ENCODE measurements at regions not wholly inside any gene's neighbourhood (a gene's known extent, or its start where the extent isn't known, plus 50 kb on each side); places are given as distances from the start of the nearest gene placed in this dataset.

DNA sequence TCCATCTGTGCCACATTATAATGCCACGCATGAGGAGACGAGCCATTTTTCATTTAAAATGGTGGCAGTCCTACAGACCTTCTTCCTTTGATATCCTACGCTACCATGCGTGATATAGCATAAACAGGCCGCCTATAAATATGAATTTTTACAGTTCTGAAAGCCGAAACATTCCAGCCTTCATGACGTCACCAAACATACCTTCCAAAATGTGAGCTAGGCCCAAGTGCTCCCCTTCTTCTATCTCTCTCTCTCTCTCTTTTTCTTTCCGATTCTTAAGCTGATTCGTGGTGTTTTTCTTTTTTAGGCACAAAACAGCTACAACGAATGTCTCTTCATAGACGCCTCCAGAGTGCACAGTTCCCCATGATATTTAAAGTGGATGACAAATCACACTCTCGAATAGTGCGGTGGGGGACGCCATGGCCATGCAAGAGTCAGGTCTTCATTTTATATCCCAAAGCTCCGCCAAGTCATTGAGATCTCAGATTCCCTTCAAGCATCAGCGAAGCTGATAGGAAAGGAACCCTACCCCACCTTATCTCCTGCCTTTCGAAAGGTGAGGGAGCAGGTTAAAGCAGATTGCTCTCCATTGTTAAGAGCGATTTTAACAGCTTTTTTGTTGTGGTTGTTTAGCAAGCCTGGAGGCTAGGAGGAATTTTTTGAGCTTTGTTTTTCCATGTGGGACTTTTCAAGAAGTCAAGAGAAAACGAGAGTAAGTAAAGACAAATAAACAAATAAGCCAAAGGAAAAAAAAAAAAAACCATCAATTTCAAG lies 436.3 kb downstream of the CMPK2 start:
- no peak for DNase-seq

DNA sequence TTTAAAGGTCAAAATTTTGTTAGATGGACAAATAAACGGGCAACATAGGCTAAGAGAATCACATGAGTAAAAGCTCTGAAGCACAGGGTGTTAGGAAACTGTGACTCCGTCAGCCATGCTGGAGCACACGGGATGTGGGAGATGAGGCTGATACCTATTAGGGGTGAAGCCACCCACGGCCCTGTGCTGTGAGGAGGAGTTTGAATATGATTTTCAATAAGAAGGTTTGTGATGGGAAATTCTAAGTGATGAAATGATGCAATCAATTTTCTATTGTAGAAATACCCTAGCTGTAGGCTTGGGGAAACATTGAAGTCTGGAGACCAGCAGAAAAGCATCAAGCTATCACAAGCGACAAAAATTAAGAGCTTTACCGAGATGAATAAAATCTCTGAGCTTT lies 431.3 kb downstream of the CMPK2 start:
- no peak for DNase-seq

DNA sequence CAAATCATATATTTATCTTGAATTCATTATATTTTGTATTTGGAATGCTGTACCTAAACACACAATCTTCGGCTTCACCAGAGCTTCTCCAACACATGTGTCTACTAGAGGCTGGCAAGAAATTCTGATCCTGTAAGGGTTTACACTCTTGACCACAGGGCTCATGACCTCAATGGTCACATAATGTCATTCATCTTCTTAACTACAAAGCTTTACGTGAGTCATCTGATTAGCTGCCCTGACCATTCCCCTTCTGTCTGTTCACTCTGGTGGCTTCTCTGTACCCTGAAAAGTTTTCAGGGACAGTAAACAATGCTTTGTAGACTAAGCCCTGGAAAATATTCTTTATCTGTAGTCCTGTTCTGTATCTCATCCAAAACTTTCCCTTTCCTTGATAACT lies 423.9 kb downstream of the CMPK2 start:
- DNase-seq: no peak

DNA sequence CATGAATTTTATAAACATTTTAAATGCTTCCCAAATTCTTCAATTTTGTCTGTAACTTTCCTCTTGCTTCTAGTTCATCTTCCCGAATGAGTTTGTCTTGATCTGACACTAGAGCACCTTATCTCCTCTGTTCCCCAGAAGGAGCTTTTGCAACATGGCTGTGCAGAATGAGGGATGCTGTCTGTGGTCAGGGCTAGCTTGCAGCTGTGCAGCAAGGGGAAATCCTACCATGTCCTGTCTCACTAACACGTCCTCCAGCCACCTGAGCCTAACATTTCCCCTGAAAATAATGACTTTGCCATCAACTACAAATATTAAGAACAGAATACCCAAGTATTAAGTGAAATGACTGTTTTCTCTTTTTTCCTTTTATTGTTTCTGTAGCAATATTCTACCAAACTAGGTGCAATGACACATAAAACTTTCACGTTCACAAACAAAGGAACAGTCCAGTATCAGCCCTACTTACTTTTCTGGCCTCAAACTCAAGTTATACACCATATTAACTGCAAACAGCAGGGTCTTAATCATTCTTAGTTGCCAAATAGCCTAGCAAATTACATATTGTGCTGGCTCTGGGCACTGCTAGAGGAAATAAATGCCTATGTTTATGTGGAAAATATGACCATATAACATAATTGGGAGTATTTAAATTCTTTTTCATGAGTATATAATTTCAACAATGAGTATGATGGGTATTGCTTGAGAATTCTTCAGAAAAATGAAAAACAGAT lies 423.3 kb downstream of the CMPK2 start:
- DNase-seq: no peak

DNA sequence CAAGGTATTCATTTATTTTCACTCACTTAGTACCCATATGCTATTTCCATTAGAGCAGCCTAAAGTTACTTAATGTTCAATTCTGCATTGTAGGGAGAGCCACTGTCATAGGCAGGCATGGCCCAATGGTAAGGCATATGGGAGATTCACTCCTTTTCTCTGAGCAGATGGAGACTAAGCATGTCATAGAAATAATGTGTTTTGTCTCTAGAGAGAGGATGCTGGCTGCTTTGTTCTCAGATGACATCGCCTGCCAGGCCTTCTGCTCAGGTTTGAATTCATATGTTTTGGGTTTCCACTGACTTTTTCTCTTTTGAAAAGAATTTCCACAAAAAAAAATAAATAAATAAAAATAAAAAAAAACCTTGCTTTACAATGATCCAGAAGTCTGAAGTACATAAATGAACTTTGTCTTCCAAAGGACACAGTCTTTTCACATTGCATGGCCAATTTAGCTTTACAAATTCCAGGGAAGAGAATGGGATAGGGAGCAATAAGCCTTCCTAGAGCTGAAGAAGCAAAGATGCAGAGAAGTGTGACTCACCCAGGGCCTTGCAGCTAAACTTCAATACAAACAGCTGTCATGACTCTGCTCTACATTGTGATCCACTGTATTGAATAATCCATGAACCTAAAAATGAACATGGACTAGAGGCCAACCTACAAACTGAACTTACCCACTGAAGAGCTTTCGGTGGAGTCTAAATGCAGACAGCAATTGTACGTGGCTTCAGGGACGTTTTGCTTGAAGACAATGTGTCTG lies 422.5 kb downstream of the CMPK2 start:
- no peak for DNase-seq

DNA sequence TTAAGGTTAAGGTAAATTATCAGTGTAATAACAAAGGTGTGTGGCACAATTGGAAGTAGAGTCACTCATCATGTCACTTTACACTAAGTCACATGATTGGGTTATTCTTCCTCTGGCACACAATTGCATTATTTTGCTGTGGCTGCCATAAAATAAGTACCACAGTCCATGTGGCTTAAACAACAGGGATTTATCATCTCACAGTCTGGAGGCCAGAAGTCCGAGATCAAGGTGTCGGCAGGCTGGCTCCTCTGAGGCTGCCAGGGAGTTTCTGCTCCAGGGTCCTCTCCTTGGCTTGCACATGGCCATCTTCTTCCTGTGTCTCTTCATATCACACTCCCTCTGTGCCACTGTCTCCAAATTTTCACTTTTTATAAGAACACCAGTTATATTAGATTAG lies 421.2 kb downstream of the CMPK2 start:
- DNase-seq: no peak

DNA sequence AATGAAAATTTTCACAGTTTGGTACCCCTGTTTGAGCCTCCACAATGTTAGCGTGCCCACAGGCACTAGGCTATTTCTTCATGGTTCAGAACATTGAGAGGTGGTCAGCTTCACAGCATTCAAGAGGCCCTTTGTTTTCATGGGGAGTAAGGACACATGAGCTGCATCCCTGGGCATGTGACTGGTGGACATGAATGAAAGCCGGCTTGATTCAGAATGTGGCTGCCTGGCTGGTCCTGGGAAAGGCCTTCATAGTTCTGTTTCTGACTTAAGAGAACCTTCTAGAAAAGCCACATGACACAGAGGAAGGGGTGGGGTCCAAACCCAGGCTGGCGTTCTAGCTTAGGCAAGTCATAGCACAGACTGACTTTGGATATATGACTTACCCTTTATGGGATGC lies 420.6 kb downstream of the CMPK2 start:
- DNase-seq: no peak

DNA sequence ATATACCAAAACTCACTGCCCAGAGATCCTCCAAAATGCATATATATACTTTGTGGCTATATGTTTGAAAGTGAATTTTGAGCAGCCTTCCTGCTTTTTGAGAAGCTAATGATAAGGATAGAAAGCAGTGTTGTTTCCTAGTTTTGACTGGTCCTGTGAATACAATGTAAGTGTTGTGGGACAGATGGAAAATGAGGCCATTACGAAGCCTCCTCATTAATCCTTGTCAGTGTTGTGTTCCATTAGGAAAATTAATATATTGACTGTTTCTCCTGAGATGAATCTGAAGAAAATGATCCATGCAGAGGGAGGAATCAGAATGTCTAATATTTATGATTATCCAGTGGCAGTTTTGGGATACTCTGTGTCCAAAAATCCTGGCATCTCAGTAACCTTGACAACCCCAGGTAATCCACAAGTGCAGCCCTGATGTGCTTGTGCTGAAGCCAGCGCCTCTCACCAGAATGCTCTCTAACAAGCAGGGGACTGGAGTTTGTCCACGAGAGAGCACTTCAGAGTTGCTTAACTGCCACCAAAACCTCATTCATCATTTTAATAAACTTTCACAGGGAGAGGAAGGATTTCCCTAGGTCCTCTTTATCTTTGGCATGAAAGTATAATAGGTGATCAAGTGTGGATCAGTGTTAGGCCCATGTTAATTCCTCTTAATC lies 418.6 kb downstream of the CMPK2 start:
- no peak for DNase-seq

DNA sequence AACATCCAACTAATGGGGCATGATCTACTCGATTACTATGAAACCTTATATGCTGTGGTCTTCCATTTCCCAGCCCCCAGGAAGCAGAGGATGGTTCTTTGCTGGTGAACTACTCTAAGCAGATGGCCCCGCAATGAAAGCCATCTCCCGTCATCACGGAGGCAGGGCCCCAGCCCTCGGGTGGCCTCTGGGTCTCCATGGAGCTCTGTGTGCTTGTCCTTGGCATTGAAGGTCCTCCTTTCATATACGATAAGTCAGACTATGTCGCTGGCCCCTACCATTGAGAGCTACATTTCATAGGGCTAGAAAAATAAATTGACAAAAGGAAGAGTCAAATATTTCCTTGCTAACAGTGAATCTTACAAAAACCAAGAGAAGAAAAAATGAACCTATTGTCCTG lies 416.8 kb downstream of the CMPK2 start:
- no peak for DNase-seq

DNA sequence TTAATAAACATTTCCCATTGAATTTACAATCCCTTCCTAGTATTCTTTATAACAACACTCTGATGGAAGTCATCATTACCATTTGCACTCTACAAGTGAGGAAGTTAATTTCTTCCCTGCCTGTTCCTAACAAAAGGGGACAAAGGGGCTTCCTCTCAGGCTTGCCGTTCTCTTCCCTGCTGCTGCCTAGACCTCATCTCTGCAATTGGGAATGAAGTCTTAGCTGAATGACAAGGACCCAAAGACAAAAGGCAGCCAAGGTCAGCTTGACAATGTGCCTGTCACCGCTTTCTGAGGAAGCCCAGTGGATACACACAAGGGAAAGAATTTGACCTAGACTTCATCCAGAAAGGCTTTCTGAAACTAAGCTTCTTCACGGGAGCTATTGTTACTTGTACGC lies 416.4 kb downstream of the CMPK2 start:
- DNase-seq: no peak

DNA sequence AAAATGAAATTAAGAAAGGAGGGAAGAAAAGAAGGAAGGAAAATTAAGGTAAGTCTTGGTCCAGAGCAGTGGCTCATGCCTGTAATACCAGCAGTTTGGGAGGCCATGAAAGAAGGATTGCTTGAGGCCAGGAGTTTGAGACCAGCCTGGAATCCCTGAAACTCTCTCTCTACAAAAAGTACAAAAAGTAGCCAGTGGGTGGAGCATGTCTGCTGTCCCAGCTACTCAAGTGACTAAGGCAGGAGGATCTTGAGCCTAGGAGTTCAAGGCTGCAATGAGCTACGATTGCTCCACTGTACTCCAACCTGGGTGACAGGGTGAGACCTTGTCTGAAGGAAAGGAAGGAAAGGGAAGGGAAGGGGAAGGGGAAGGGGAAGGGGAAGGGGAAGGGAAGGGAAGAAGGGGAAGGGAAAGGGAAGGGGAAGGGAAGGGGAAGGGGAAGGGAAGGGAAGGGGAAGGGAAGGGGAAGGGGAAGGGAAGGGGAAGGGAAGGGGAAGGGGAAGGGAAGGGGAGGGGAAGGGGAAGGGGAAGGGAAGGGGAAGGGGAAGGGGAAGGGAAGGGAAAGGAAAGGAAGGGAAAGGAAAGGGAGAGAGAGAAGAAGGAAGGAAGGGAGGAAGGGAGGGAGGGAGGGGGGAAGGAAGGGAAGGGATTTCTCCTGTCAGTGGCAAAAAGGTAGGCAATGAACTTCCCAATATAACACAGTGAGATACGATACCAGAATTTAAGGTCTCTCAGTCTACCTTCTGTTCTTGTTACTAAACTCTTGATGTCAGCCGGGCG lies 412.8 kb downstream of the CMPK2 start:
- no peak for DNase-seq

DNA sequence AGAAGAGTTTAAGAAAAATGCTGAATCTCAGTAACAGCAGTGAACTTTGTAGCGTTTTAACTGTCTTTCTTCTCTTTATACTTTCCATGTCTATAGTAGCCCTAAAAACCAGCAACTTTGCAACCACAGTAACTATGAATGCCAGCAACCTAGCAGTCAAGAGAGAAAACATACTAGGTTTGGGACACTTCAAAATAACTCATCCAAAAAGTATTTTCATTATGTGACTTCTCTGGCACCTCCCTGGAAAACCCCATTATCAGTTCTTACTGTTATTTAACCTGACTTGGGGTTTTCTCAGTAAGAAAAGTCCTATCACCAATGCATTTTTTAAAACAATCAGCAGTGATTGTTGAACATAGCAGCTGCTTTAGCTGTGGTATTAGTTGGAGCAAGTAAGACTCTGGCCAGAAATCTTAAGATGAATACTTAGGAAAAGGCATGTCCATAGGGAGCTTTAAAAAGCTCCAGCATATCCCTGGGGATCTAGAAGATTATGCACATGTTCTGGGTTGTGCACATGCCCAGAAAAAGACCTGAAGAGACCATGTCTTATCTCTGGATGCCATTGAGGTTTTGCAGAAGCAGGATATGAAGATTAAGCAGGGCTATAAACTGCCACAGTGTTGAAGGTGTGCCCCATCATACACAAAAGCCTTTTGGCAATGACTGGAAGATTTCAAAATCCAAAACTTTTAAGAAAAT lies 411.3 kb downstream of the CMPK2 start:
- no peak for DNase-seq

DNA sequence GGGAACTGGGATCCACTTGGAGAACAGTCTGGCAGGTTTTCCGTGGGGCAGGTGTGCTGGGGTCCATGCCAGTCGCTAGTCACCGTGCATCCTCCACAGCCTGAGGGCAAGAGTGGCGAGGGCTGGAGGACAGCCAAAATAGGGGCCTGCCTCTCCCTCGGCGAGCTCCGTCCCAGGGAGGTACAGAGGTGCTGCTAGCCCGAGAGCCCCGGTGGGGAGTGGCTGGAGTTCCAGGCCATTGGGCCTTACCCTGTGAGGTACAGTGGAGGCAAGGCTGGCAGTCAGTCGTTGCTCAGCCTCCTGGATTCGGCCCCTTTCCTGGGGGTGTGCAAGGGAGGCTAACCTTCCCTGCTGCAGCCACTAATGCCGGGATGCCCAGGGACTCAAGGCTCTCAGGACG lies 406.6 kb downstream of the CMPK2 start:
- DNase-seq: no peak

DNA sequence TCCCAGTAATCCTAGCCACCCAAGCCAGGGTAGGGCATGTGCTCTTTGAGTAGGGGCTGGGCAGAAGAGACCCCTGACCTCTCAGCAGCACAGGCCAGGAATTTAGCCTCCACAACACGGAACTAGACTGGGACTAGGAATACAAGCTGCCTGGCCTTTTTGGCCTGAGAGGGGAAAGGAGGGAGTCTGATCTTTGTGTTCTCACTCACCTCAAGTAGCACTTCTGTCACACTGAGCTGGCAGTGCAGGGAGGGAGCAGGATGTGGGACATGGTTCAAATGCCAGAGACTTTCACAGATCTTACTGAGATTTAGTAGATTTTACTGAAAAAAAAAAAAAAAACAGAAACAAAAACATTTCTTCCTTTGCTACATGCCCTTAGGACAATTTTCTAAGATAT lies 395.2 kb downstream of the CMPK2 start:
- no peak for DNase-seq

DNA sequence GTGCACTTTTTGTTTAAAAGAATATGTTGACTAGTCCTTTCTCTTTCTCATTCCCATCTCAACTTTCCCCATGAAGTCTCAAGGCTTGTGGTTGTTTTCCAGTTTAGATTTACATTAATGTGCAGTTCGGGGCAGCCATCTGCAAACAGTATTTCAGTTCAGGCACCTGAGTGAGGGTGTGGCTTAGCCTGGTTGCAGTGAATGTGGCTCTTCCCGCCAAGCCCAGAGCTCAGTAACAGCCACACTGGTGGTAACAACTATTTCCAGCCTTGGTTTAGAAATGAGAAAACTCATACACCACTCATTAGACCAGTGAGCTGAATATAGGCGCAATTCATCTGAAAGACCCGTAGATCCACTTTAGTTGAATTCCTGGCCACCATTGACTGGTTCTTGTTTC lies 394.3 kb downstream of the CMPK2 start:
- no peak for DNase-seq

DNA sequence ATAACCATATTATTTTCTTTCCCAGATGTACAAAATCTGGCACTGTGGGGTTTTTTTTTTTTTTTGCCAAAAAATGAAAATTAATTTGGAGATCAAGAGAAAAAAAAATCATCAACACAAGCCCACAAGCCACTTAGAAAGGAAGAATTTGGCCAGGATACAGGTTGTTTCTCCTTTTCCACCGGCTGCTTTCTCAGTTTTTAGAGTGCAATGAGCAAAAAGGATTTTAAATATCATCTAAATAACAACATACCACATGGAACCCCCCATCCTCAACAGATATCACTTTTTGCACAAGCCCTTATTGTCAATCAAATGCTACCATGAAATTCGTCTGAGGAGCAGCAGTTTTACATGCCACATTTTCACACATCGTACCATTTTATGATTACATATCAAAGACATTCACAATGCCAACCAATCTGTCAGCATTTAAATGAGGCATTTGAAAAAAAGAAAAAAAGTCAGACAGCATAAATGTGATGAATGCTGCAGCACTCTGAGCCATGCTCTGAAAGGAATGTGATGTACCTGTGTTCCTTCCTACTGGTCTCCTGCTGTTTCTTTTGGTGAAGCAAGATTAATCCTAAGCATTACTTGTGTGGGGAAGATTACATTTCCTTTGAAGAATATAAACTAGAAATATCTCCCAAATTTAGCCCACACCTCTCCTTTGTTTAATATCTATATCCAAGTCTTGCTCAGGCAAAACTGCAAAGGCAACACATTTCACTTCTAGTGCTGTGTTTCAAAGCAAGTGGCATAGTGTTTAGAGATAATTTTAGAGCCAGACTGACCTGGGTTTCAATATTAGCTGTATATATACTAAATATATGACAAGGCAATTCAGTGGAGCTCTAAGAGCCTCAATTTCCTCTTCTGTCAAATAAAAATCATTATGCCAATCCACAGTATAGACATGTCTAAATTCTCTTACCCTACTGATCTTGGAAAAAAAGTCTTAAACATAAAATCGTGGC lies 391.3 kb downstream of the CMPK2 start:
- no peak for DNase-seq

DNA sequence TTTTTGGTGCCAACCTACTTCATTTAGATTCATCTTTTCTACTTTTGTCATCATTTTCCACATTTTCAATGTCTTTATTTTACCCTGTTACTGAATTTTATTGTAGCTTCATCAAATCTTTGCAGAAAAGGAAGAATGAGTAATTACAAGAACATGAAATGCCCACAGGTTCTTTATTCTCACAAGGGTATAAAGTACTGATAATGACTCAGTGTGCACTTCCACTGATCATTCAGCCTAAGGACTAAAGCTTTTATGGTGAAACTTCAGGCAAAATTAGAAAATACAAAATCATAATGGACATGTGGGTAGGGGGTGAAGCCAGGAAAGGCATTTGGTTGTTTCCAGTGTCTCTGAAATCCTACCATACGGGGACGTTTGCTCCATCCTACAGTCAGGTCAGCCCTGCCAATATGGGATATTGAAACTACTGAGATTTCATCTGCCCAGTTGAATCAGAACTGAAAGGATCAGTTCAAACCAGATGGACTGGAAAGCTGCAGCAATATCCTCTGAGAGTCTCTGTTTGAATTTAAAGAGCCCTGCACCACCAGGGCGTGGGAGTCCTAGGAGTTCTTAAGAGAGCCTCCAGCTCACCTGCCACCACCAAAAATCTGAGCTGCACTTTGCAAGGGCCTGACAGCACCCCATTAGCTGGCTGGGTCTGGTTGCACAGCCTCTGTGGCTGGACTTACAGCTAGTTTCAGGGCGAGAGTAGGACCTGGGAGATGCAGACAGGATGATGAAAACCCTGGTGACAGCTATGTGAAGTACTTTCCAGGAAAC lies 390.4 kb downstream of the CMPK2 start:
- DNase-seq: no peak

DNA sequence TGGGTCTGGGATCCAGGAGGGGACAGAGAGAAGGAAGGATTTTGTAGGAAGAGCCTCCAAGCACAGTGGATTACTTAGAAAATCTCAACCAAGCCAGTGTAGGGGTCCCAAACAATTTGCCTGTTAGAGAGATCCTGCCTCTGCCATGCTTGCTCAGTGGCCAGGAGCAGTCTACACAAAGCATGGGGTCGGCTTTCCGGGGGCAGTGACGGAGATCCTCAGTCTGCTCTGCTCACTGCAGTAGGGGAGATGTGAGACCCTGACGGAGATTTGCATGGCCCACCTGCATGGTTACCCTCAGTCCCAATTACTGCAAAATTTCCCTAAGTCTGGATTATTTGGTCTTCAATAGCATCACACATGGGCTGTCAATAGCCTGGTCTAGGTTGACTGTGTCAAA lies 385.2 kb downstream of the CMPK2 start:
- no peak for DNase-seq

DNA sequence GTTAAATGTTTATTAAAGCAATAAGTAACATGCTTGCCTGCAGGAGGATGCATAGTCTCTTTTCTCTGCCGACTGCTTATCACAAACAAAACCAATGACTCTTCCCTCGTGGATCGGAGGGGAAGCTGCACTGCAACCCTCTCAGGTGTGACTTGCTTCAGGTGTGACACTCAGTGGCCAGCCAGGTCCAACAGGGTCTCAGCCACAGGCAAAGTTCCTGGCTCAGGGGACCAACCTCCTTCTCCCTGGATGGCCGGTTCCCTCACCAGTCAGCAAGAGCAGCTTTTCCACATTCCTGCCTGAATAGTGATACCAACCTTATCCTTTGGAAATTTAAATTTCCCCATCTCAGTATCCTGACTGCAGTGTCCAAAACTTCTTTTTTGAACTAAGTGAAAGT lies 383.5 kb downstream of the CMPK2 start:
- DNase-seq: no peak

DNA sequence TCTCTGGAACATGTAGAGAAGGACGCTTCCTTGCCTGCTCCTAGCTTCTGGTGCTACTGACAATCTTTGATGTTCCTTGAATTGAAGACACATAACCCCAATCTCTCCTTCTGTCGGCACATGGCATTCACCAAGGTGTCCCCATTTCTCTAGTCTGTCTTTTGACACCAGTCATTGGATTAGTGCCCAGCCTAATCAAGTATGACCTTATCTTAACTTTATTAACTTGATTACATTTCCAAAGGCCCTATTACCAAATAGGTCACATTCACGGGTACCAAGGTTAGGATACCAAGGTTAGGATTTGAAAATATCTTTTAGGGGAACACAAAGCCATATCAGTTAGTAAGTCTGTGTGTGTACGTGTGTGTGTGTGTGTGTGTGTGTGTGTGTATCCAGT lies 377.9 kb downstream of the CMPK2 start:
- no peak for DNase-seq
